ENCODE measurements at regions not wholly inside any gene's neighbourhood (a gene's known extent, or its start where the extent isn't known, plus 50 kb on each side); places are given as distances from the start of the nearest gene placed in this dataset.

GRCh38 chr2:145041706-145042105, 521.8 kb upstream of the ZEB2 start:
- TF ChIP-seq CTCF (conservative IDR thresholded peaks at IDR 0.05; ENCODE audit: low read depth in 2 of 2) (no peak), EZH2 (IDR thresholded peaks at IDR 0.05; ENCODE audit: low read depth, unreplicated experiment) (no peak)

Data from GM23338 (cell line).